Endothelial cell of umbilical vein (primary cell): ENCODE measurements at regions not wholly inside any gene's neighbourhood (a gene's known extent, or its start where the extent isn't known, plus 50 kb on each side); places are given as distances from the start of the nearest gene placed in this dataset.

Experiments
- EZH2 ChIP-seq: IDR thresholded peaks from 2 replicates; pipeline ENCODE4 v1.6.1; 2012; ENCODE audit warnings: borderline replicate concordance, low read depth, mild to moderate bottlenecking, moderate library complexity, low read length, inconsistent platforms; ENCODE audit not compliant: severe bottlenecking
- JUN ChIP-seq: IDR thresholded peaks from 2 replicates; pipeline ENCODE4 v1.6.1; 2011; ENCODE audit warnings: borderline replicate concordance, low read depth; ENCODE audit not compliant: insufficient read length, insufficient read depth
- POLR2A ChIP-seq: IDR thresholded peaks from 2 replicates; pipeline ENCODE4 v1.6.1; 2012; ENCODE audit warnings: low read depth, mild to moderate bottlenecking, control low read depth, low read length
- POLR2AphosphoS5 ChIP-seq: IDR thresholded peaks from 2 replicates; pipeline ENCODE4 v1.6.1; 2012; ENCODE audit warnings: low read depth, mild to moderate bottlenecking, control low read depth, low read length, moderate library complexity; ENCODE audit not compliant: insufficient read depth
- TF ChIP-seq, protein P1 (sequence below), 2 donors: IDR thresholded peaks; 1 replicate in 1 of 2; 2 replicates in 1 of 2; pipeline ENCODE4 v1.5.1; 2011; ENCODE audit warnings: low read length in 2 of 2, mild to moderate bottlenecking in 2 of 2, moderate library complexity in 2 of 2, control low read depth in 1 of 2, inconsistent platforms in 1 of 2, low read depth in 1 of 2; ENCODE audit not compliant: insufficient read depth in 1 of 2; ENCODE audit errors: extremely low read depth in 1 of 2

DNA sequence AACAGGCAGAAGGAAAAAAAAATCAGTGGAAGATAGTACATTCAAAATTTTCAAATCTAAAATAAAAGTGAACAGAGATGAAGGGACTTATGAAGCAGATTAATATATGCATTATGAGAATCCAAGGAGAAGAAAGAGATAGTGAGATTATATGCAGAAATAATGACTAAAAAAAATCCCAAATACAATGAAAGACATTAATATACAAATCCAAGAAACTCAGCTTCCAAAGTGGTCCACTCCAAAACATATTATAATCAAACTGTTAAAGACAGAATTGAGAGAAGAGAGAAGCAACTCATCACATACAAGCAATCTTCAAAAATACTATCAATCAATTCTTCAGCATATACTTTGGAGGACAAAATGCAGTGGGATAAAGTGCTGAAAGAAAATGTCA lies 73.5 kb upstream of the CARMIL1 start:
- no peak for TF ChIP-seq POLR2AphosphoS5
- TF ChIP-seq EZH2: no peak
- TF ChIP-seq, protein P1, sequence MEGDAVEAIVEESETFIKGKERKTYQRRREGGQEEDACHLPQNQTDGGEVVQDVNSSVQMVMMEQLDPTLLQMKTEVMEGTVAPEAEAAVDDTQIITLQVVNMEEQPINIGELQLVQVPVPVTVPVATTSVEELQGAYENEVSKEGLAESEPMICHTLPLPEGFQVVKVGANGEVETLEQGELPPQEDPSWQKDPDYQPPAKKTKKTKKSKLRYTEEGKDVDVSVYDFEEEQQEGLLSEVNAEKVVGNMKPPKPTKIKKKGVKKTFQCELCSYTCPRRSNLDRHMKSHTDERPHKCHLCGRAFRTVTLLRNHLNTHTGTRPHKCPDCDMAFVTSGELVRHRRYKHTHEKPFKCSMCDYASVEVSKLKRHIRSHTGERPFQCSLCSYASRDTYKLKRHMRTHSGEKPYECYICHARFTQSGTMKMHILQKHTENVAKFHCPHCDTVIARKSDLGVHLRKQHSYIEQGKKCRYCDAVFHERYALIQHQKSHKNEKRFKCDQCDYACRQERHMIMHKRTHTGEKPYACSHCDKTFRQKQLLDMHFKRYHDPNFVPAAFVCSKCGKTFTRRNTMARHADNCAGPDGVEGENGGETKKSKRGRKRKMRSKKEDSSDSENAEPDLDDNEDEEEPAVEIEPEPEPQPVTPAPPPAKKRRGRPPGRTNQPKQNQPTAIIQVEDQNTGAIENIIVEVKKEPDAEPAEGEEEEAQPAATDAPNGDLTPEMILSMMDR (IDR thresholded peaks at IDR 0.05; ENCODE audit: extremely low read depth in 1 of 2, insufficient read depth in 1 of 2, low read depth in 1 of 2, low read length in 2 of 2): no peak
- TF ChIP-seq POLR2A: no peak
- TF ChIP-seq JUN: no peak
